HK-2 (cell line): ENCODE measurements at regions not wholly inside any gene's neighbourhood (a gene's known extent, or its start where the extent isn't known, plus 50 kb on each side); places are given as distances from the start of the nearest gene placed in this dataset.

Source experiments
- DNase-seq: peaks from one replicate; pipeline ENCODE4 v3.0.0-alpha.2; 2018; ENCODE audit not compliant: unreplicated experiment

DNA sequence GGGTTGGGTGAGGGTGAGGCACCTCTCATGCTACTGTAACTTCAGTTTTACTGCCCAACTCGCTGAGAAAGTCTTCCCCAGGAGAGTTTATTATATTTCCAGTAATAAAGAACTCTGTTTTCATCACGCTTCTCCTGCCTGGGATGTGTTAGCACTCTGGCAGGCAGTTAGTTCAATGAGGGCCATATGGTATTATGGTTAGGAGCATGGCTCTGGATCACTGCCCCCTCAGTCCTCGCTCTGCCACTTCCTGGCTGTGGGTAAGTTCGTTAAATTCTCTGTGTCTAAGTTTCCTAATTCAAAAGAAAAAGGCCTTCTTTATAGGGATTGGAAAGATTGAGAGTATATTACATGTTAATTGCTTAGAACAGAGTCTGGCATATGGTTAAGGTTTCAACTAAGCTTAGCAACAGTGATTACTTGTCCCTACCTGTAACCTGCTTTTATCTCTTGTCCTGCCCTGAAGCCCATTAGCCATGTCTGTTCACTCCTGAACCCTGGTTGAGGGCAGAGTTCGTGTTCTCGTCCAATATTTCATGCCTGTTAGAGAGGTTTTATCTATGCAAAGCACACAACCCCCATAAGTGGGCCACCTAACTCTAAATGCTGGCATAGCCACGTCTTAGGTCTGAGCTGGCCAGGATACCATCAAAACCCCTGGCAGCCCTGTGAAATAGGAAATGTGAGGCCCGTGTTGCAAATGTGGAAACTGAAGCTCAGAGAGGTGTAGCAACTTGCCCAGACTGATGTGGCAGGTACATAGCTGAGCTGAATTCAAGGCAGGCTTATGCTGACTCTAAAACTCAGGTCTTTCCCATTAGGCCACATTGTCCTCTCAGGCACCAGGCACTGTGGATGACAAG, 342.5 kb upstream of the JARID2 start:
- no peak for DNase-seq

DNA sequence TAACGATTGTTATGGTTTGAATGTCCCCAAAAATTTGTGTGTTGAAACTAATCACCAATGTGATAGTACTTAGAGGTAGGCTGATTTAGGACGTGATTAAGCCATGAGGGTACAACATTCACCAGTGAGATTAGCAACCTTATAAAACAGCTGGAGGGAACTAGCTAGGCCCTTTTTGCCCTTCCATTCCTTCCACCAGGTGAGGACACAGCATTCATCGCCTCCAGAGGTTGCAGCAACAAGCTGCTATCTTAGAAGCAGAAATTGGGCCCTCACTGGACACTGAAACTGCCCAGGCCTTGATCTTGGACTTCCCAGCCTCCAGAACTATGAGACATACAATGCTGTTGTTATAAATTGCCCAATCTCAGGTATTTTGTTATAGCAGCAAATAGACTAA, 340.7 kb upstream of the JARID2 start:
- DNase-seq, result no peak

DNA sequence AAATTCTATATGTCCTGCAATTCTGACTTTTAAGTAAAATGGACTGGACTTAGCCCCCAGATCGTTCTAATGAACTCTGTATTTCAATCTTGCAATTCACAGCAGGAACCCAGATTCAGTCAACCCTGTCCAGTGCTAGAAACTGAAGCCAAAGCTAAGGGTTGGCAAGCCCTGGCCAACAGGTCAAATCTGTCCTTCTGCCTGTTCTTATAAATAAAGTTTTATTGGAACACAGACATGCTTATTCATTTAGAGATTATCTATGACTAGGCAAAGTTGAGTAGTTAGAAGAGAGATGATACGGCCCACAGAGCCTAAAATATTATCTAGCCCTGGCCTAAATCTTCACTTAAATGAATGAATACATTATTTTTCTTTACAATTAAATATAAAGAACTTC, 339.2 kb upstream of the JARID2 start:
- no peak for DNase-seq

DNA sequence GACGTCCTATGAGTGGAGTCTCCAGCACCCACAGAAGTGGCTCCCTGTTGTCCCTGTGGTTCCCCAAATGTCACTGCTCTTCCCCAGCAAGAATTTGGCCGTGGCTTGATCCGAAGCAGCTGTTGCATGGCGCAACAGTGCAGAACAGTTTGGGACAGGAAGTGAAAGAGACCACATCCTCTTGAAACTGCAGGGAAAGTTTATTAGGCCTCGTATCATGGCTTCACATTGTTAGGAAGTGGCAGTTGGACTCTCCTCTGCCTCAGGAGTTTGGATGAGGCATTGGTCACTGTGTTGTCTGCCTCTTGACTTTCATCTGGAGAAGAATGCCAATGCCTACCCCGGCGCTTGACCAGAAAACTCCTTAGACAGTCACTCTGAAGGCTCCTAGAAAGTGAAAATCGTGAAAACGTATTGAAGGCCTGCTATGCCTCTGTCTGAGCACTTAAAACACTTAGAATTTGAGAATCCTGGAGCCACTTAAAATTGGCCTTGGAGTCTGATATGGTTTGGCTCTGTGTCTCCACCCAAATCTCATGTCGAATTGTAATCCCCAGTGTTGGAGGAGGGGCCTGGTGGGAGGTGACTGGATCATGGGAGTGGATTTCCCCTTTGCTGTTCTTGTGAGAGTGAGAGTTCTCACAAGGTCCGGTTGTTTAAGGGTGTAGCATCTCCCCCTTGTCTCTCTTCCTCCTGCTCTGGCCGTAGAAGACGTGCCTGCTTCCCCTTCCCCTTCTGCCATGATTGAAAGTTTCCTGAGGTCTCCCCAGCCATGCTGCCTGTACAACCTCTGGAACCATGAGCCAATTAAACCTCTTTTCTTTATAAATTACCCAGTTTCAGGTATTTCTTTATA, 334.9 kb upstream of the JARID2 start:
- no peak for DNase-seq

DNA sequence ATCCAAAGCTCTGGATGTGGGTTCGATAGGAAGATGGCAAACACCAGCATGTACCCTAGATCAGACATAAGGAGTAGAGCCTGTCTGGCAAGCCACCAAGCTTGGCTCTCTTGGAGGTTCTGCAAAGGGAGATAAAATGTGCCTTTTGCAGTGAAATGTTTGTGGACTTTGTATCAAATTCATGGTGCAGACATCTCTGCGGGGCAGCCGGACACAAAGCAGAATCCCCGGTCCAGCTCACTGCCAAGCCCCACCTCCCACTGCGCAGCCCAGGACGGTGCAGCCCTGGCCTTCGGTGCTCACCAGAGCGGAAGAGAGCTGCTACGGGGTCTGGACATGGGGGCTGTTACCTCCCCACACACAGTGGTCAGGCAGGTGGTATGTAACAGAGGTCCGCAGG, 333.6 kb upstream of the JARID2 start:
- DNase-seq, result no peak

DNA sequence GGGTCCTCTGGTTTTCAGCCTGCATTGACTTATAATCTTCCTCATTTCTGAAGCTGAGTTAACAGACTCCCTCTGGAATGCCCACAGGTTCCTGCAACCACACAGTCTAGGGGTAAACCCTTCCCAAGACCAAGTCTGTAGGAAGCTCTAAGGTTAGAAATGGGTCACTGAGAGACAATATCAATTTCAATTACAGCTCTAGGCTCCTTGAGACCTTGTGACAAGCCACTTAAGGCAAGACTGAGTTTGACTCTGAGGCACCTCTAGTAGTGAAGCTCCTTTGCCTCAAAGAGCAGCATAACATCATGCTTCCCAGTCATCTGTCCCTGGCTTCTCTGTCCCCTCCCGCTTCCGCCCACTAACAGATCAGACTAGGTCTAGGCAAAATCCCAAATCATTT, 333.2 kb upstream of the JARID2 start:
- no peak for DNase-seq

DNA sequence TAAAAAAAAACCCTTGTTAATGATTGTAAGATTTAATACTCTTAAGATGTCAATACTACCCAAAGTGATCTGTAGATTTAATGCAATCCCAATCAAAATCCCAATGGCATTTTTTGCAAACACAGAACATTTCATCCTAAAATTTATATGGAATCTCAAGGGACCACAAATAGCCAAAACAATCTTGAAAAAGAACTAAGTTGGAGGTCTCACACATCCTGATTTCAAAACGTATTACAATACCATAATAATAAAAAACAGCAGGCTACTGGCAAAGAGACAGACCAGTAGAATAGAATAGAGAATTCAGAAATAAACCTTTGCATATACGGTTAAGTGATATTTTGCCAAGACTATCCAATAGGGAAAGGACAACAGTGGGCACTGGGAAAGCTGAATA, 331.9 kb upstream of the JARID2 start:
- DNase-seq, result no peak

DNA sequence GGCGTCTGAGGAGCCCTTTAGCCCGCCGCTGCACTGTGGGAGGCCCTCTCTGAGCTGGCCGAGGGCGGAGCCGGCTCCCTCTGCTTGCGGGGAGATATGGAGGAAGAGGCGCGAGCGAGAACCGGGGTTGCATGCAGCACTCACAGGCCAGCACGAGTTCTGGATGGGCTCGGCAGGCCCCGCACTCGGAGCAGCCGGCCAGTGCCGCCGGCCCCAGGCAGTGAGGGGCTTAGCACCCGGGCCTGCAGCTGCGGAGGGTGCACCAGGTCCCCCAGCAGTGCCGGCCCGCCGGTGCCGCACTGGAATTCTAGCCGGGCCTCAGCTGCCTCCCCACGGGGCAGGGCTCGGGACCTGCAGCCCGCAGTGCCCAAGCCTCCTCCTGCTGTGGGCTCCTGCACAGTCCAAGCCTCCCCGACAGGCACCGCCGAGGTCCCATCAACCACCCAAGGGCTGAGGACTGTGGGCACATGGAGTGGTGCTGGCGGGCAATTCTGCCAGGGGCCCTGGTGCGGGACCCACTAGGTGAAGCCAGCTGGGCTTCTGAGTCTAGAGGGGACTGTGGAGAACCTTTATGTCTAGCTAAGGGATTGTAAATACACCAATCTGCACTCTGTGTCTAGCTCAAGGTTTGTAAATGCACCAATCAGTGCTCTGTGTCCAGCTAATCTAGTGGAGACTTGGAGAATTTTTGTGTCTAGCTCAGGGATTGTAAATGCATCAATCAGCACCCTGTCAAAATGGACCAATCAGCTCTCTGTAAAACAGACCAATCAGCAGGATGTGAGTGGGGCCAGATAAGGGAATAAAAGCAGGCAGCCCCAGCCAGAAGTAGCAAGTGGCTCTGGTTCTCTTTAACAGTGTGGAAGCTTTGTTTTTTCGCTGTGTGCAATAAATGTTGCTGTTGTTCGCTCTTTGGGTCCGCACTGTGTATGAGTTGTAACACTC, 329.7 kb upstream of the JARID2 start:
- DNase-seq, result no peak

DNA sequence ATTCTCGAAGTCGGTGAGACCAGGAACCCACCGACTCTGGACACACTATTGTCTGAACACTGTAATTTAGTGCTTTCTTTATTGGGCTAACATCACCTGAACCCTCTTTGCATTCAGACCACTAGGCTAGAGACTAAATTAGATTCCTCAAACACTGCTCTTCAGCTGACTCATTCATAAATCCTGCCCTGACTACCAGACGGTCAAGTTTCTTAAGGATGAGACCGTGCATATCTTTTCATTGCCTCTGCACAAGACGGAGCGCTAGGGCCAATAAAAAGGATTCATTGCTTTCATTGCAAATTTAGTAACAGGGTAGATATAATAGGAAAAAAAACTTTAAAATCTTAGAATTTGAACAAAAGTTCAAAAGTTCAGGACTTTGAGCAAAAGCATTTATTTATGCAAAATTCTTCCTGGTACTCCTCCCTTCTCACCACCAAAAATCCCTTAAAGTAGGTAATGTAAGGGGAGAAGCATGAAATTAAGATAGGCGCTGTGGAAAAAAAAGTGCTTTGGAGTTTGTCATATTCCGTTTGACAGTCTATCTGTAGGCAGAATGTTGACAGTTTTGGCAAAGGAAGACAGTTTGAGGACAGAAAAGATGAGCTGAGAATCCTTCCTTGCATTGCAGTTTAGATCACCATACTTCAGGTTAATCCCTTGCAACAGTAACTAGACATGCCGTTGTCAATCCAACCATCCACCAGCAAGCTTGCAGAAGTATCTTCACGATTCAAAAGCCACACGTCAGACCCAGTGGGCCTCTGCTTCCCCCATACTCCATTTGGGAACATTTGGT, 328.6 kb upstream of the JARID2 start:
- no peak for DNase-seq

DNA sequence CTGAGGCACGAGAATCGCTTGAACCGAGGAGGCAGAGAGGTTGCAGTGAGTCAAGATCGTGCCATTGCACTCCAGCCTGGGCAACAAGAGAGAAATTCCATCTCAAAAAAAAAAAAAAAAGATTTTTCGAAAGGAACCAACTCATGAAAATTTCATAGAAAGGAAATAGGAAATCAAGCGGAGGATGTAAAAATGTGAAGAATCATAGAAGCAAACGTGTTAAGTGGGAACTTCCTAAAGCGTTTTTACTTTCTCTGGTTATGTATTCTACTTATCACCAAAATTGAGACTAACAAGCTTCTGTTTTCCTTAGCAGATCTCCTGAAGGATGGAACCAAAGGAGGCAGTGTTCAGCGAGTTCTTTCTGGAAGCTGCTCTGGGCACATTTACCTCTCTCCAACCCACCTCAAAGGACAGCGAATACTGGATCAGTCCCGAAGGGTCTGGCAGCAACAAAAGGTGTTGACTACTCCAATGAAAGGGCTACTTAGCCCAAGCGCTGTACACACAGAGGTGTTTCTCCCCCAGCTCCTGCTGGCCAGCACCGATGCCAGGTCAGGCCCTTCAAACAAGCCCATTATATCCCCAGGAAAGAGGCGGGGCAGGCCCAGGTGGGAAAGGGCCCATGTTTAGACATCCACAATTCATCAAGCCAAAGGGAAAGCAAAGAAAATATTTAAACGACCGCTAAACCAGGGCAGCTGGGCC, 327.5 kb upstream of the JARID2 start:
- DNase-seq, result no peak

DNA sequence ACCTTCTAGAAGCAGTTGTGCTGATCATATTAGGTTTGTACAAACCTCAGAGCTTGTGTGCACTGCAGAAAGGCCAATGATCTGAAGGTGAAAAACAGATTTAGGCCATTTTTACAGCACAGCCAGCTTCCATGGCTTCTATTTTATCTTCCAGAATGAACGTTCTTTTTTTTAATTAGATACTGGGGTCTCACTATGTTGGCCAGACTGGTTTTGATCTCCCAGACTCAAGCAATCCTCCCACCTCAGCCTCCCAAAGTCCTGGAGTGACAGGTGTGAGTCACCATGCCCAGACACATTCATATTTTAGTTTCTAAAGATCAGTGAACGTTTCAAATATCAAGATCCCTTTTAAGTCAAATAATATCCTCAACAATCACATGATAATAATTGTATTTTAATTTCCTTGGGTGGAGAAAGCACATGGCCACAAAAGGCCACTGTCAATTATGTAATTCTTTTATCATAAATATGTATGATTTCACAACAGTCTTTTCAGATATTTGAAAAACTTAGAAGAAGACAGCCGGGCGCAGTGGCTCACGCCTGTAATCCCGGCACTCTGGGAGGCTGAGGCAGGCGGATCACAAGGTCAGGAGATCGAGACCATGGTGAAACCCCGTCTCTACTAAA, 326.7 kb upstream of the JARID2 start:
- DNase-seq, result no peak

DNA sequence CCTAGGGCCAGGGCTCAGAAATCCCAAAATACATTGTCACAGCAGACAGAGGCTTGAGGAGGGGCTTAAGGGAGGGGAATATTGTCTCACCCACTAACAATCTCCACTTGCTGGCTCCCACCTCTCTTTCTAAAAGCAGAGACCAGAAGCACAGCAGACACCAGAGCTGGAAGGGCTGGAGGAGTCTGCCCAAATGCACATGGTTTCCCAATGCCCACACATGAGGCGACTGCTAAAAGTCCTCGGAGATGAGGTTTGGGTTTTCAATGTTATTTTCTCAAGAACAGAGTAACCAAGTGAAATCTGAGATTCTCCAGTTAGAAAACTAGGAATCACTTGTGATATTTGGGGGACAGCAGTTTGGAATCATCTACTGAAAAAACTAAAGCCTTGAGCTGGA, 325.6 kb upstream of the JARID2 start:
- no peak for DNase-seq

DNA sequence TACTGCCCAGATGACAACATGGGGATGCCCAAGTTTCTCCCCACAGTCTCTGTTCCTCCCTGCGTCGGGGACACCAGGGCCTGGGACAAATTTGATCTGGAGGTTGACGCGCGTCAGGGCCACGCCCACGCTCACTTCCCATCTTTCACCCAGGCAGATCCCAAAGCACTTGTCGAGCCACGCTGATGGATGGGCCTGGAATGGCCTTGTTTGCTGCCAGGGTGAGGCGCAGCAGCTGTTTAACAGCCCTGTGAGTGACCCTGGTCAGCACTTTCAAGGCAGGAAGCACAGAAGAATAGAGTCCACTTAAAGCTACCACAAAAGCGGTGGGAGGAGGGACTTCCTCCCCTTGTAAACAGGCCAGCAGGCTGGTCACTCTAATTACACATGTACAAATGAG, 324.7 kb upstream of the JARID2 start:
- DNase-seq, result no peak

DNA sequence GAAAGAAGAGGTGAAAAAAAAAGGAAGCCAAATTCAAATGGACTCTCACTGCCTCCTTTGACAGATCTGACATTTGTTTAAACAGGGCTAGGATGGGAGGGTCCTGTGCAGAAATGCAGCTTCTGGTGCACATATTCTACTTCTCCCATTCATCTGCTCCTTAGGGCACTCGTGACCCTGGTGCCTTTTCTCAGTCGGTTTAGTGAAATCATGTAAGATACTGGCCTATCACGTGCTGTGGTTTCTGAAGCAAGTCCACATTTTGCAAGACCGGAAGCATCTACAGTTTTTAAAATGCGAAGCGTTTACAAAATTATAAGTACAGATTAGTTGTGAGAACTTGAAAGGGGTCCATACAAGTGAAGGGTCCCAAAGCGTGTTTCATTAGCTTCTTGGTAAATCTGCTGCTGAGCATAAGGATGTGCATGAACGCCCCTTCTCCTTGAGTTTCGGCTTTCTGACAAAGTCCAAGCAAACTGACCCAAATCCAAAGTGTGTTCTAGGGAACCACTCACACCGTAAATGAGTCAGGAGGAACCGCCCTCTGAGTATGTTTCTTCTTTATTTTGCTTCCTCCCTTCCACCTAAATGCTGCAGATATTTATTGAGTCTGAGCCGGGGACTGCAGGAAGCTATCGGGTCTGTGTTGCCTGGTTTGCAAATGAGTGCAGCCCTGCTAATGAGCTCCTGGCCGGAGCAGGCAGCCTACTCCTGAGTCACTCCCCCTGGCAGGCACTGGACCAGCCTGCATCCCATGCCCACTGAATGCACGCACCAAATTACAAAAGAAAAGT, 323.8 kb upstream of the JARID2 start:
- no peak for DNase-seq

DNA sequence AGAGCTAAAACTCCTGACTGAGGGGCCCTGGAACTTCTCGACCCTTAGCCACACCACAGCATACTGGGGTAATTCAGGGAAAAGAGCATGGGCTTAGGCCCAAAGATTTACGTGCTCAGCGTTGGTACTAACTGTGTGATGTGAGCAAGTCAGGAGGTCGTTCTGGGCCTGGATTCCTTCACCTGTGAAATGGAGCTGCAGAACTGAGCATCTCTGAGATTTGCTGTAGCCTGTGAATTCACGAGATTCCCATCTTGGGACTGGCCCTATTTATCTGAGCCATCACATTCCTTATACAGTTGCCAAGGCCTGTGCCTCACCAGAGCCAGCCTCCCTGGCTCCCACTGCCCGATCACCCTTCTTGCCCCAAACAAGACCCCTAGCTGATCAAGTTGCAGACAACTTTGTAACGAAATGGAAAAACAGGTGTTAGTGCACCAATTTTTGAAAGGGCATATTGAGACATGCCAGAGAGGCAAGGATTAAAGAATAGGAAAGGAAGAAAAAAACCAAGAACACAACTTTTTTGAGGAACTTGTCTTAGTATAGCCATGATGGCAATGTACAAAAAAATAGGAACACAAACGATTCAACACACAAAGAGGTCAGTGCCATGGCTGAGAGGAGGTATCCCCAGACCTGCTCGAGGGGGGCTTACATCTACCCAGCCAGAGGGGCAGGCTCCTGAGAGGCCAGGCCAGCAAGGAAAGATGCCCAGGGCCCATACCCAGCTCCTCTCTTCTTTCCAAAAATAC, 323.0 kb upstream of the JARID2 start:
- DNase-seq, result no peak

DNA sequence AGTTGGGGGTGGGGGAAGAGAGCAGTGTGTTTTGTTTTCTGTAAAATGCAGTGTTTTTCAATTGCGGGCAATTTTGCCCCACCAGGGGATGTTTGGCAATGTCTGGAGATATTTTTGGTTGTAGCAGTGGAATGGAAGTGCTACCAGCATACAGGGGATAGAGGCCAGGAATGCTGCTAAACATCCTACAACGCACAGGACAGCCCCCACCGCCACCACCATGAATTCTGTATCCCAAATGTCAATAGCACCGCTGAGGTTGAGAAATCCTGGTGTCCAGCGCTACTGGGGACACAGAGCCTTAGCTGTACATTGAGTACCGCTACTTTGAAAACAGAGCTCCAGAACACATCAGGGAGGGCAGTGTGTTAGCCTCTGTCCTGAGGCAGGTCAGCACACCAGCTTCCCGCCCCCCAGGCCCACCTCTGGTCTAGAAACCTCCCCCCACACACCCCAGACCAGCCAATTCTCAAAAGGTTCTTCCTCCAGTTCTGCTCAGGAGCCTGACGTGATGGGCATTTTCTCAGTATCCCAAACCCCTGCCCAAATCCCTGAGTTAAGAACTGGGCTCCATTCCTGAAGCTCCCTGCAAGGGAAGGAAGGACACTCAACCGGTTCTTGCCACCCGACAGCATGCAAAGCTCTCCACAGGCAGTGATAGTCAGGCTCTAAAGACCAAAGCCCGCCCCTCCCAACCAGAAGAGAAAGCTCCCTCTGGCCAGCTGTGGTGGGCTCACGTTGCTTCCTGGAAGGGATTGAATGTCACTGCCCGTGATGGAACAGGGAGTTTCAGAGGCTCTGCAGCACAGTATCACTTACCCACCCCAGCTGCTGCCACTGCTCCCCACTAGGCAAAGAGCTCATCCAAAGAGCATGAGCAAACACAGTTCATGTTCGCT, 321.5 kb upstream of the JARID2 start:
- no peak for DNase-seq

DNA sequence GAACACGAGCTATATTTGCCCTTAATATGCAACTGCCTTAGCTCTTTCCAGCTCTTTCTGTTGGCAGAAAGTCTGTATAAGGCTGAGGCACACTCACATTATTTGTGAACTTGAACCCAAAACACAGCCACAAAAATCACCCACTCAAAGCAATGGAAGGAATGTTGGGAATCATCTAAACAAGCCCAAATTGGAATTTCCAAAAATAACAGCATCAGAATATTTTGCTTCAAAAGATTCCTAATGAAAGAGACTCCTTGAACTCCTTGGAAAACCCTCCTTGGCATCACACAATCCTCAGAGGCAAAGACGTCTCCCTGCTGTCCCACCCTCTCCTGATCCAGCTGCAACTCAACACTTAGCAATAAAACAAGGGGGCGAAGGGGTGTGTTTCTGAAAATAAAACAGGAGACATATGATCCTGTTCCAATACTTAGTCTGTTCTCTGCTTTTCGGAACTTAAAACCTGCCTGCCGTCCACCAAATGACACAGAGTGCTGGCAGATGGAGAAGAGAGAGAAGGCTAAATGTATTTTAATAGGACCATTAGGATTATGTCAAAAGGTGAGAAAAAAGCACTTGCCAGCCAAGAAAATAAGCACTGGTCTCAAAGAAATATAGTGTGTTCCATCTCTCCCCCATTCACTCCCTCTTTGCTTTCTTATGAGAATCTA, 320.7 kb upstream of the JARID2 start:
- no peak for DNase-seq
